HG02981 (cell line): ENCODE measurements at regions not wholly inside any gene's neighbourhood (a gene's known extent, or its start where the extent isn't known, plus 50 kb on each side); places are given as distances from the start of the nearest gene placed in this dataset.

ENCODE experiments used
- ATAC-seq: cut with Tn5 transposase; IDR thresholded peaks from one replicate; pipeline ENCODE4 v1.9.1; 2021; ENCODE audit warnings: mild to moderate bottlenecking, moderate library complexity; ENCODE audit not compliant: unreplicated experiment

GRCh38 chr2:45275242-45275805, 266.1 kb upstream of the SIX2 start:
- no peak for ATAC-seq

- ATAC-seq = no peak
Observed at GRCh38 chr2:45274250-45274926, 265.1 kb upstream of the SIX2 start.

GRCh38 chr2:45273412-45274249, 264.4 kb upstream of the SIX2 start:
- no peak for ATAC-seq

GRCh38 chr2:45272549-45273265, 263.5 kb upstream of the SIX2 start:
- ATAC-seq = no peak

GRCh38 chr2:45269149-45269793, 260.0 kb upstream of the SIX2 start:
- ATAC-seq = no peak

- no peak for ATAC-seq
Observed at GRCh38 chr2:45268631-45269030, 259.4 kb upstream of the SIX2 start.

- no peak for ATAC-seq
Observed at GRCh38 chr2:45267062-45267792, 258.0 kb upstream of the SIX2 start.

- no peak for ATAC-seq
Observed at GRCh38 chr2:45265336-45265735, 256.1 kb upstream of the SIX2 start.

GRCh38 chr2:45264227-45265225, 255.3 kb upstream of the SIX2 start:
- no peak for ATAC-seq

- ATAC-seq = no peak
Observed at GRCh38 chr2:45263147-45263546, 253.9 kb upstream of the SIX2 start.

GRCh38 chr2:45261746-45262145, 252.5 kb upstream of the SIX2 start:
- no peak for ATAC-seq

- ATAC-seq = no peak
Observed at GRCh38 chr2:45260946-45261345, 251.7 kb upstream of the SIX2 start.

- ATAC-seq = no peak
Observed at GRCh38 chr2:45259547-45260160, 250.4 kb upstream of the SIX2 start.

GRCh38 chr2:45259138-45259537, 249.9 kb upstream of the SIX2 start:
- ATAC-seq = no peak

- ATAC-seq = no peak
Observed at GRCh38 chr2:45258311-45258710, 249.1 kb upstream of the SIX2 start.

GRCh38 chr2:45257820-45258219, 248.6 kb upstream of the SIX2 start:
- ATAC-seq = no peak

GRCh38 chr2:45256867-45257641, 247.8 kb upstream of the SIX2 start:
- ATAC-seq = no peak
